ENCODE measurements at regions not wholly inside any gene's neighbourhood (a gene's known extent, or its start where the extent isn't known, plus 50 kb on each side); places are given as distances from the start of the nearest gene placed in this dataset.

DNA sequence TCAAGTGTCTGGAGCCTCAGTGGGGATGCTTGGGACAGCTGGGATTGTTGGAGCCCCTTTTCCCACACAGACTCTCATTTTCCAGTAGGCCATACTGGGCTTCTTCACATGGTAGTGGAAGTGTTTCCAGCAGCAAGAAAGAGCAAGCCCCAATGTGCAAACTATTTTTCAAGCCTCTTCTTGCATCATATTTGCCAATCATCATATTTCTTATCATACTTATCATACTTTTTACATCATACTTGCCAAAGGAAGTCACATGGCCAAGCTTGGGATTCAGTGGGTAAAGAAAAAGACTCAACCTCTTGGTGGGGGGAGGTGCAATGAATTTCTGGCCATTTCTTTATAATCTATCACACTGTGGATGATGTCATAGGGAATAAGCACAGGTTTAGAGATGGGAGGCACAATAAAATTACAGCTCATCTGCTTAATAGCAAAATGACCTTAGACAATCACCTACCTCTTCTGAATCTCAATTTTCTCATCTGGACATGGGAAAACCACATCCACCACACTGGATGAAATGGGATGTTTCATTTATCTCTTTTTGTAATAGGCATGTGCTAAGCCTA, 174.2 kb downstream of the MID1IP1 start:
- TF ChIP-seq, protein P1, sequence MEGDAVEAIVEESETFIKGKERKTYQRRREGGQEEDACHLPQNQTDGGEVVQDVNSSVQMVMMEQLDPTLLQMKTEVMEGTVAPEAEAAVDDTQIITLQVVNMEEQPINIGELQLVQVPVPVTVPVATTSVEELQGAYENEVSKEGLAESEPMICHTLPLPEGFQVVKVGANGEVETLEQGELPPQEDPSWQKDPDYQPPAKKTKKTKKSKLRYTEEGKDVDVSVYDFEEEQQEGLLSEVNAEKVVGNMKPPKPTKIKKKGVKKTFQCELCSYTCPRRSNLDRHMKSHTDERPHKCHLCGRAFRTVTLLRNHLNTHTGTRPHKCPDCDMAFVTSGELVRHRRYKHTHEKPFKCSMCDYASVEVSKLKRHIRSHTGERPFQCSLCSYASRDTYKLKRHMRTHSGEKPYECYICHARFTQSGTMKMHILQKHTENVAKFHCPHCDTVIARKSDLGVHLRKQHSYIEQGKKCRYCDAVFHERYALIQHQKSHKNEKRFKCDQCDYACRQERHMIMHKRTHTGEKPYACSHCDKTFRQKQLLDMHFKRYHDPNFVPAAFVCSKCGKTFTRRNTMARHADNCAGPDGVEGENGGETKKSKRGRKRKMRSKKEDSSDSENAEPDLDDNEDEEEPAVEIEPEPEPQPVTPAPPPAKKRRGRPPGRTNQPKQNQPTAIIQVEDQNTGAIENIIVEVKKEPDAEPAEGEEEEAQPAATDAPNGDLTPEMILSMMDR (IDR thresholded peaks at IDR 0.05) = no peak
- TF ChIP-seq POLR2A (IDR thresholded peaks at IDR 0.05) = no peak
